Common myeloid progenitor, CD34-positive (primary cell): ENCODE measurements at regions not wholly inside any gene's neighbourhood (a gene's known extent, or its start where the extent isn't known, plus 50 kb on each side); places are given as distances from the start of the nearest gene placed in this dataset.

ENCODE experiments used
- CTCF ChIA-PET: fragments of 350-600 bp; sonication (Branson Sonifier 250); formaldehyde crosslinking; loops from one replicate; lab custom pipeline; 2021; ENCODE audit warnings: antibody characterized with exemption; lab: Charles Lee
- POLR2A ChIA-PET: fragments of 350-600 bp; sonication (Branson Sonifier 250); formaldehyde crosslinking; loops from one replicate; lab custom pipeline; 2021; ENCODE audit warnings: antibody characterized with exemption; lab: Charles Lee
- DNase-seq, 3 donors: peaks; one replicate each; pipeline versions ENCODE4 v3.0.0 to v3.0.0-alpha.2; 2013
- H3K27ac ChIP-seq, 2 experiments: 1 replicate in 1 of 2; 2 replicates in 1 of 2; pipeline ENCODE4 v1.7.0; 2013; ENCODE audit warnings: inconsistent platforms in 2 of 2, low read length in 2 of 2, mild to moderate bottlenecking in 2 of 2, low read depth in 1 of 2, moderate library complexity in 1 of 2; ENCODE audit not compliant: severe bottlenecking in 2 of 2, insufficient read depth in 1 of 2, poor library complexity in 1 of 2
- H3K27me3 ChIP-seq, 5 experiments: replicated peaks in 2 of 5; 1 replicate in 3 of 5; 2 replicates in 2 of 5; pipeline versions ENCODE4 v1.6.1 to v1.7.0; 2013; ENCODE audit warnings: low read length in 4 of 5, mild to moderate bottlenecking in 2 of 5, moderate library complexity in 2 of 5, inconsistent platforms in 1 of 5; ENCODE audit not compliant: insufficient read depth in 5 of 5, control insufficient read depth in 4 of 5
- H3K36me3 ChIP-seq, 4 experiments: 1 replicate in 2 of 4; 2 replicates in 2 of 4; pipeline versions ENCODE4 v1.6.1 to v1.7.0; 2013; ENCODE audit warnings: low read length in 3 of 4, control low read depth in 1 of 4, mild to moderate bottlenecking in 1 of 4; ENCODE audit not compliant: control insufficient read depth in 4 of 4, insufficient read depth in 4 of 4
- H3K4me1 ChIP-seq, 4 experiments: 1 replicate in 3 of 4; 2 replicates in 1 of 4; pipeline versions ENCODE4 v1.6.1 to v1.7.1; 2013; ENCODE audit warnings: low read length in 3 of 4, mild to moderate bottlenecking in 3 of 4, control low read depth in 1 of 4, inconsistent platforms in 1 of 4, moderate library complexity in 1 of 4; ENCODE audit not compliant: control insufficient read depth in 4 of 4, insufficient read depth in 4 of 4; ENCODE audit errors: control extremely low read depth in 1 of 4
- H3K4me3 ChIP-seq, 7 experiments: 1 replicate in 4 of 7; 2 replicates in 3 of 7; pipeline versions ENCODE4 v1.5.1 to v1.7.0; 2013; ENCODE audit warnings: mild to moderate bottlenecking in 7 of 7, low read length in 6 of 7, moderate library complexity in 6 of 7, inconsistent platforms in 2 of 7, low read depth in 2 of 7, control low read depth in 1 of 7; ENCODE audit not compliant: insufficient read depth in 4 of 7, control insufficient read depth in 1 of 7; ENCODE audit errors: extremely low read depth in 1 of 7
- H3K9me3 ChIP-seq, 5 experiments: 1 replicate in 4 of 5; 2 replicates in 1 of 5; pipeline versions ENCODE4 v1.6.1 to v1.7.1; 2013; ENCODE audit warnings: low read length in 4 of 5, mild to moderate bottlenecking in 2 of 5, inconsistent platforms in 1 of 5, low read depth in 1 of 5, moderate library complexity in 1 of 5; ENCODE audit not compliant: control insufficient read depth in 4 of 5, insufficient read depth in 2 of 5; ENCODE audit errors: control extremely low read depth in 1 of 5
- WGBS: methylation state at CpG from one replicate; pipeline ENCODE4 v1.1.5; 2013; ENCODE audit not compliant: insufficient coverage; 5-methylcytosine and 5-hydroxymethylcytosine counted together

- Histone ChIP-seq H3K4me1 (no peaks in the 10 kb centered on the region), H3K27me3 (no peaks in the 10 kb centered on the region), H3K4me3 (no peak overlapping the region), H3K36me3 (no peaks in the 10 kb centered on the region), H3K9me3 (no peaks in the 10 kb centered on the region), H3K27ac (no peak overlapping the region)
- POLR2A ChIA-PET: no interaction called here
- CTCF ChIA-PET: no interaction called here
- no peak for DNase-seq
Observed at GRCh38 chr3:174777813-174778212, 81.3 kb upstream of the NAALADL2 start.

GRCh38 chr3:174783502-174783901 is 75.6 kb upstream of the NAALADL2 start:
- CTCF ChIA-PET: no interaction called here
- no CpG with 5 or more reads among the region's 2 CpGs for WGBS
- Histone ChIP-seq H3K4me1 (no peaks in the 10 kb centered on the region), H3K9me3 (no peaks in the 10 kb centered on the region), H3K4me3 (no peak overlapping the region), H3K27ac (no peak overlapping the region), H3K36me3 (no peaks in the 10 kb centered on the region), H3K27me3 (no peaks in the 10 kb centered on the region)
- no peak for DNase-seq
- POLR2A ChIA-PET: interaction anchor here (0.7 kb wide), 1 partner anchor 341 kb away, joined by 3 read pairs; no protein-coding TSS in a partner anchor

GRCh38 chr3:174784206-174784934 is 74.8 kb upstream of the NAALADL2 start:
- Histone ChIP-seq H3K27me3 (no peaks in the 10 kb centered on the region), H3K36me3 (no peaks in the 10 kb centered on the region), H3K9me3 (no peaks in the 10 kb centered on the region), H3K4me1 (no peaks in the 10 kb centered on the region), H3K4me3 (no peak overlapping the region), H3K27ac (no peak overlapping the region)
- no peak for DNase-seq
- 100% methylated on average over 1 of the region's 4 CpGs for WGBS
- CTCF ChIA-PET: interaction anchor here (0.7 kb wide), 1 partner anchor 8 kb away, joined by 4 read pairs; no protein-coding TSS in a partner anchor
- POLR2A ChIA-PET: interaction anchor here (0.6 to 0.7 kb wide), 2 partner anchors 53 to 341 kb away, joined by 3 read pairs; no protein-coding TSS in a partner anchor

GRCh38 chr3:174786825-174787224 is 72.3 kb upstream of the NAALADL2 start:
- no peak for DNase-seq
- Histone ChIP-seq H3K9me3 (no peaks in the 10 kb centered on the region), H3K4me1 (no peaks in the 10 kb centered on the region), H3K27ac (no peak overlapping the region), H3K27me3 (no peaks in the 10 kb centered on the region), H3K36me3 (no peaks in the 10 kb centered on the region), H3K4me3 (no peak overlapping the region)
- CTCF ChIA-PET: no interaction called here
- no CpG with 5 or more reads among the region's 2 CpGs for WGBS
- POLR2A ChIA-PET: no interaction called here

- Histone ChIP-seq H3K36me3 (no peaks in the 10 kb centered on the region), H3K9me3 (no peaks in the 10 kb centered on the region), H3K4me3 (no peak overlapping the region), H3K4me1 (no peaks in the 10 kb centered on the region), H3K27ac (no peak overlapping the region), H3K27me3 (no peaks in the 10 kb centered on the region)
- 100% methylated on average over 1 of the region's 3 CpGs for WGBS
- ChIA-PET POLR2A (no interaction called here), CTCF (no interaction called here)
- DNase-seq: no peak
Observed at GRCh38 chr3:174791161-174791560, 68.0 kb upstream of the NAALADL2 start.

GRCh38 chr3:174792864-174793263 is 66.3 kb upstream of the NAALADL2 start:
- WGBS: no CpG with 5 or more reads among the region's 1 CpG
- Histone ChIP-seq H3K27me3 (no peaks in the 10 kb centered on the region), H3K4me1 (no peaks in the 10 kb centered on the region), H3K36me3 (no peaks in the 10 kb centered on the region), H3K27ac (no peak overlapping the region), H3K9me3 (no peaks in the 10 kb centered on the region), H3K4me3 (no peak overlapping the region)
- DNase-seq: peak in 2 of 3 donors; percentile 7 to 44
- ChIA-PET CTCF (no interaction called here), POLR2A (interaction anchor here (0.6 kb wide), 1 partner anchor 55 kb away, joined by 3 read pairs; no protein-coding TSS in a partner anchor)
